Fibroblast of villous mesenchyme (primary cell): ENCODE measurements at regions not wholly inside any gene's neighbourhood (a gene's known extent, or its start where the extent isn't known, plus 50 kb on each side); places are given as distances from the start of the nearest gene placed in this dataset.

Source experiments
- DNase-seq: peaks from one replicate; pipeline ENCODE4 v3.0.0-alpha.2; 2010; ENCODE audit warnings: low read depth
- H3K4me3 ChIP-seq: 2 replicates; pipeline ENCODE4 v1.5.1; 2011; ENCODE audit warnings: low read depth, mild to moderate bottlenecking, low read length
- TF ChIP-seq, protein P1 (sequence below): IDR thresholded peaks from 2 replicates; pipeline ENCODE4 v1.5.1; 2012; ENCODE audit warnings: low read depth, mild to moderate bottlenecking, low read length; ENCODE audit not compliant: insufficient read depth

DNA sequence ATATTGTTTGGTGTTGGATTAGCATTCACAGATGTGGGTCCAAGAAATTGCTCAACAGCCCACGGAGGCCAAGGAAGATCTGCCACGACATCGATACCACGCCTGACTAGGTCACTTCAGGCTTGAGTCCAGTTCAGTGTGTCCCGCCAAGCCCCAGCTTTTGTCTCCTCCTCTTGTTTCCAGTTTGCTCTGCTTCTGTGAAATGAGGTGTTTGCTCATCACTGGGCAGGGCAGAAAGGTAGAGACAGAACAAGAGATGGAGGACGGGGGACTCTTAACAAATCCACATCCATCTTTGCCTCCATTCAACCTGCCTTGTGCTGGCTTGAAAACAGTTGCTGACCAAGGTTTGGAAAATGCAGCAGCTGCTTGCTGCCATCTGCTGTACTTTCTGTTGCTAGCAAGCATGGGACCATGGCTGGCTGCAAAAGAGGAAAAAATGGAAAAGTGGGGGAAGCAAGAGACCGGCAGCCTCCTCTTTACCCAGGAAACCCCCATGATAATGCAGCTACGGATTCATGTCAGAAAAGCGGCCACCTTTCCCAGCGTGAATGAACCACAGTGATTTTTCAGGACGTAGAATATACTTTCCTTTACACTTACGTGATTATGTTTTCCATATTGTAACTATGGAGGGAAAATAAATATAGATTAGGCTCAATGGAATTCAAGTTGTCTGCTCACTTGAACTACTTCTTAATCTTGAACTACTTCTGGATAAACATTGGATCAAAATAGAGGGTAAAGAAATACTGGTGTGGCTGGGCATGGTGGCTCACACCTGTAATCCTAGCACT is 80.2 kb upstream of the GREM2 start:
- TF ChIP-seq, protein P1, sequence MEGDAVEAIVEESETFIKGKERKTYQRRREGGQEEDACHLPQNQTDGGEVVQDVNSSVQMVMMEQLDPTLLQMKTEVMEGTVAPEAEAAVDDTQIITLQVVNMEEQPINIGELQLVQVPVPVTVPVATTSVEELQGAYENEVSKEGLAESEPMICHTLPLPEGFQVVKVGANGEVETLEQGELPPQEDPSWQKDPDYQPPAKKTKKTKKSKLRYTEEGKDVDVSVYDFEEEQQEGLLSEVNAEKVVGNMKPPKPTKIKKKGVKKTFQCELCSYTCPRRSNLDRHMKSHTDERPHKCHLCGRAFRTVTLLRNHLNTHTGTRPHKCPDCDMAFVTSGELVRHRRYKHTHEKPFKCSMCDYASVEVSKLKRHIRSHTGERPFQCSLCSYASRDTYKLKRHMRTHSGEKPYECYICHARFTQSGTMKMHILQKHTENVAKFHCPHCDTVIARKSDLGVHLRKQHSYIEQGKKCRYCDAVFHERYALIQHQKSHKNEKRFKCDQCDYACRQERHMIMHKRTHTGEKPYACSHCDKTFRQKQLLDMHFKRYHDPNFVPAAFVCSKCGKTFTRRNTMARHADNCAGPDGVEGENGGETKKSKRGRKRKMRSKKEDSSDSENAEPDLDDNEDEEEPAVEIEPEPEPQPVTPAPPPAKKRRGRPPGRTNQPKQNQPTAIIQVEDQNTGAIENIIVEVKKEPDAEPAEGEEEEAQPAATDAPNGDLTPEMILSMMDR = peak; percentile 69
- peak; percentile 55 for DNase-seq
- H3K4me3 ChIP-seq = no peak overlapping the region

DNA sequence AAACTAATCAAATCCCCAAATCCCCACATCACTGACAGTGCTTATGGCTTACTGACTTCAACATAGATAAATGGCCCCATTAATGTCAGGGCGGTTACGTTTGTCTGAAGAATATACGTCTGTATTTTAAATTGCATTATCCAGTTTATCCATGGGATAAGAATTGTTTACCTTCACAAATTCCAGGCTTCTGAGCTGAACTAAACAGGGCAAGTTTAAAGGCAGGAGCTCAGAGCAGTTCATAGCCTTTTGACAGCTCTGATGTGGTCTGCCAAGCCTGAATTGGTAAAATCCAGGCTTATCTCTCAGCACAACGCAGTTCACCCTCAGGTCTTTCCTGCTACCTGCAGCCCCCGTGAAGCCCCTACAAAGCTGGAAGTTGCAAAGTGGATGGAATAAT is 79.5 kb upstream of the GREM2 start:
- H3K4me3 ChIP-seq = no peak overlapping the region
- peak; percentile 48 for DNase-seq
- TF ChIP-seq, protein P1 = no peak

DNA sequence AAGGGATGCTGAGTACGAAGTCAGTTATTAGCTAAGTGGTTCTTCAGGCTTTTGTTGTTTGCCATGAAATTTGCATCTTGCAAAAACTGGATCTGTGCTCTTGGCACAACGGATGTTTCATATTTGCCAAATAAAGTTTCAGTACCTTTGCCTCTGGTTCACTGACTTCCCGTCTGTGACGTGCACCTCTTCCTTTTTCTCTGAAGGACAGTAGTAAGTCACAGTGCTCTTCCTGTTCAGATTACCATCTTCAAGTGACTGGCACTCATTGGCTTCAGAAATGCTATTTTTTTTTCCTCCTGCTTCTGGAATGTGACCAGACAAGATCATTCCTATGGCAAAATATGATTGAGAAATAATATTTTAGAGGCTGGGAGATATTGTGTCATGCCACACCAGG is 75.9 kb upstream of the GREM2 start:
- H3K4me3 ChIP-seq = no peak overlapping the region
- DNase-seq = no peak
- TF ChIP-seq, protein P1 = no peak

DNA sequence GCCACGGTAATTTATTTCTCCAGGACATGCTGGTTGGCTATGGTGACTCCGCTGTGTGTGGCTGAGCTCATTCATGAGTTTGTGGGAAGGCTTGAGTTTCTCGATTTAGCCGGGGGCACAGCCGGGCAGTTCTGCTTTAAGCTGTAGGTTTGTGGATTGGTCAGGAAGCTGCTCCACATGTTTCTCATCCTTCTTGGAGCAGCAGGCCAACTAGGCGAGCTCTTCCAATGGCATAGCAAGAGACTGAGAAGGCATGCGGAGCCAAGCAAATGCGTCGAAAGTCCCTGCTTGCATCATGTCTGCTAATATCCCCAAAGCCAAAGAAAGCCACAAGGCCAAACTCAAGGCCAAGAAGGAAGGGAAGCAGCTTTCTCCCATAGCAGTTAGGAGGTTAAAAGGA is 71.6 kb upstream of the GREM2 start:
- DNase-seq = no peak
- H3K4me3 ChIP-seq = no peak overlapping the region
- TF ChIP-seq, protein P1 = no peak

DNA sequence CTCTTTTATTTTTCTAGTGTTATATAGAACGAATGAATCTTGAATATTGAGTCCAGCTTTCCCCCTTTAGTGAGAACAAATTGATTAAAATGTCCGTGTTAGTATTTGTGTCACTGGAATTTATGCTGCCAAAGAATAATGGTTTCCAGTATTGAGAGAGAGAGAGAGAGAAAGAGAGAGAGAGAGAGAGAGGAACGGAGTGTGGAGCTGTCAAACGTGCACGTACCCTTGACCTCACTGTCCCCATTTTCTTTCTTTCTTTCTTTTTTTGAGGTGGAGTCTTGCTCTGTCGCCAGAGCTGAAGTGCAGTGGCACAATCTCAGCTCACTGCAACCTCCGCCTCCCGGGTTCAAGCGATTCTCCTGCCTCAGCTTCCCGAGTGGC is 70.9 kb upstream of the GREM2 start:
- no peak overlapping the region for H3K4me3 ChIP-seq
- no peak for DNase-seq
- TF ChIP-seq, protein P1 = no peak

DNA sequence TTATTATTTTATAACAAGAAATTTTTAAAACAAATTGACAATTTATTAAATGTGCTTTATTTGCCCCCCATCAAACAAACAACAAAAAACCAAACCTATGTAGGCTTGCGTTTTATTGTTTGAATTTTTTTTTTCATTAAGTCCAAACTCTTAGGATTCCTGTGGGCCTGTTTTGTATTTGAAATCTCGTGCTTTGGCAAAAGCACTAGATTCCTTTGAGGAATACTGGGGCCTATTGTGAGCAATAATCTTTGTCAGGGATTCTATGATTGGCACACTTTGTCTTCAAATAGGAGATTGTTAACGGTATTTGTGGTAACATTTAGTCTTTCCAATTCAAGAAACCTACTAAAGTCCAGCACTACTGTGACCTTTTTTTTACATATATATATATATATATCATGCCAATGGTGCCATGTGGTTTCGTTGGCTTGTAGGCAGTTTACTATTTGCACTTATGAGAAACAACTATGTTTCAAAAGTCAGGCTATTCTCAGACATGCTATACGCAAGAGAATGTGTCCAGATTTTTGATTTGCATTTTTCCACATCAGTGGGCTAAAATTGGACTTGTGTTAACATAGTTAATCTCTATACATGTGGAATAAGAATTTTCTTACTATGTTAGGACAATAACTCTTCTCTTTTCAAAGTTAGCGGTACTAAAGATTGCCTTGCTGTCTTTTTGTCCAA is 70.4 kb upstream of the GREM2 start:
- no peak for DNase-seq
- TF ChIP-seq, protein P1 = no peak

More for the DNA sequence above, 70.4 kb upstream of the GREM2 start:
- H3K4me3 ChIP-seq = no peak overlapping the region
